Activated effector memory CD4-positive, alpha-beta T cell treated with anti-CD3 and anti-CD28 coated beads, Interleukin-2, amount 50 U/mL, for 16 hours (primary cell): ENCODE measurements at regions not wholly inside any gene's neighbourhood (a gene's known extent, or its start where the extent isn't known, plus 50 kb on each side); places are given as distances from the start of the nearest gene placed in this dataset.
A peak's percentile ranks its signal among the peaks of the same experiment; 100 is the strongest.

Experiments used
- DNase-seq: peaks from one replicate; pipeline ENCODE4 v3.0.0-alpha.2; 2020

GRCh38 chr15:98393471-98393870, 254.9 kb upstream of the IGF1R start:
- DNase-seq, result no peak

GRCh38 chr15:98394546-98394945, 253.8 kb upstream of the IGF1R start:
- DNase-seq, result no peak

- DNase-seq, result no peak
Measured at GRCh38 chr15:98395974-98396610, 252.2 kb upstream of the IGF1R start.

- no peak for DNase-seq
Measured at GRCh38 chr15:98397419-98397818, 250.9 kb upstream of the IGF1R start.

GRCh38 chr15:98398056-98398455, 250.3 kb upstream of the IGF1R start:
- no peak for DNase-seq

- DNase-seq, result no peak
Measured at GRCh38 chr15:98398886-98399285, 249.5 kb upstream of the IGF1R start.

GRCh38 chr15:98400120-98400519, 248.2 kb upstream of the IGF1R start:
- DNase-seq, result no peak

- no peak for DNase-seq
Measured at GRCh38 chr15:98401029-98401428, 247.3 kb upstream of the IGF1R start.

GRCh38 chr15:98402486-98402885, 245.9 kb upstream of the IGF1R start:
- DNase-seq, result no peak

- no peak for DNase-seq
Measured at GRCh38 chr15:98403169-98403568, 245.2 kb upstream of the IGF1R start.

- no peak for DNase-seq
Measured at GRCh38 chr15:98403569-98403968, 244.8 kb upstream of the IGF1R start.

- no peak for DNase-seq
Measured at GRCh38 chr15:98405013-98405412, 243.3 kb upstream of the IGF1R start.

GRCh38 chr15:98408231-98408630, 240.1 kb upstream of the IGF1R start:
- DNase-seq, result no peak

GRCh38 chr15:98410328-98410727, 238.0 kb upstream of the IGF1R start:
- no peak for DNase-seq

- DNase-seq, result no peak
Measured at GRCh38 chr15:98412852-98413251, 235.5 kb upstream of the IGF1R start.

GRCh38 chr15:98413933-98414546, 234.3 kb upstream of the IGF1R start:
- DNase-seq, result no peak

GRCh38 chr15:98416222-98416855, 232.0 kb upstream of the IGF1R start:
- no peak for DNase-seq

GRCh38 chr15:98417346-98417745, 231.0 kb upstream of the IGF1R start:
- DNase-seq, result no peak

GRCh38 chr15:98418122-98418521, 230.2 kb upstream of the IGF1R start:
- DNase-seq, result no peak

GRCh38 chr15:98419173-98419780, 229.1 kb upstream of the IGF1R start:
- no peak for DNase-seq

GRCh38 chr15:98420837-98421236, 227.5 kb upstream of the IGF1R start:
- DNase-seq, result no peak

- DNase-seq, result peak; percentile 86
Measured at GRCh38 chr15:98421419-98422129, 226.8 kb upstream of the IGF1R start.

GRCh38 chr15:98422130-98422478, 226.2 kb upstream of the IGF1R start:
- no peak for DNase-seq

GRCh38 chr15:98425173-98425572, 223.2 kb upstream of the IGF1R start:
- DNase-seq, result no peak
